ENCODE measurements at regions not wholly inside any gene's neighbourhood (a gene's known extent, or its start where the extent isn't known, plus 50 kb on each side); places are given as distances from the start of the nearest gene placed in this dataset.

DNA sequence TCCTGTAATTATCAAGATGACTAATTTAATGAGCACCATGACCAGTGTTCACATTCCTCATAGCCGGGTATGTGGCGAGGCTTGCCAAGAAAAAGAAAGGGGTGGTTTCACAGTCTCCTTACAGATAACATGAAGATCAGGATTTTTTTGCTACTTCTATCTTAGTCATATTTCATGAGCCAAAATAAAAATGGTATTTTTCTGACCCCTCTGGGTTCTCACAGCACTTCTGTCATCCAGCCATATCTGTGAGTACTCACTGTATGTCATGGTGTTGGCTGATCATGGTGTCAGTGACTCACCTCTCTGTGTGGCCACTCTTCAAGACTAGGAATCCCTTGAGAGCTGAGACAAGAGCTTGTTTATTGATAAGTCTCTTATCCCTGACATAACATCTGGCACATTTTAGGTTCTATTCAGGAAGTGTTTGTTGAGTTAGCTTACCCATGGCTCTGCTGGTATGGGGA lies 130.5 kb upstream of the LMCD1 start:
- intact Hi-C loops (cut with DNase I) = no loop called here
- no peak for DNase-seq
- no peaks in the 10 kb centered on the region for H3K27me3 ChIP-seq
- H3K27ac ChIP-seq = no peak overlapping the region
- H3K9me3 ChIP-seq = no peaks in the 10 kb centered on the region
- TF ChIP-seq, protein P1, sequence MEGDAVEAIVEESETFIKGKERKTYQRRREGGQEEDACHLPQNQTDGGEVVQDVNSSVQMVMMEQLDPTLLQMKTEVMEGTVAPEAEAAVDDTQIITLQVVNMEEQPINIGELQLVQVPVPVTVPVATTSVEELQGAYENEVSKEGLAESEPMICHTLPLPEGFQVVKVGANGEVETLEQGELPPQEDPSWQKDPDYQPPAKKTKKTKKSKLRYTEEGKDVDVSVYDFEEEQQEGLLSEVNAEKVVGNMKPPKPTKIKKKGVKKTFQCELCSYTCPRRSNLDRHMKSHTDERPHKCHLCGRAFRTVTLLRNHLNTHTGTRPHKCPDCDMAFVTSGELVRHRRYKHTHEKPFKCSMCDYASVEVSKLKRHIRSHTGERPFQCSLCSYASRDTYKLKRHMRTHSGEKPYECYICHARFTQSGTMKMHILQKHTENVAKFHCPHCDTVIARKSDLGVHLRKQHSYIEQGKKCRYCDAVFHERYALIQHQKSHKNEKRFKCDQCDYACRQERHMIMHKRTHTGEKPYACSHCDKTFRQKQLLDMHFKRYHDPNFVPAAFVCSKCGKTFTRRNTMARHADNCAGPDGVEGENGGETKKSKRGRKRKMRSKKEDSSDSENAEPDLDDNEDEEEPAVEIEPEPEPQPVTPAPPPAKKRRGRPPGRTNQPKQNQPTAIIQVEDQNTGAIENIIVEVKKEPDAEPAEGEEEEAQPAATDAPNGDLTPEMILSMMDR (IDR thresholded peaks at IDR 0.05) = no peak
- no peaks in the 10 kb centered on the region for H3K4me1 ChIP-seq
- 37 to 51% methylated on average over 2 of the region's 2 CpGs for WGBS, 2 donors
- no peaks in the 10 kb centered on the region for H3K36me3 ChIP-seq
- H3K4me3 ChIP-seq = no peak overlapping the region

DNA sequence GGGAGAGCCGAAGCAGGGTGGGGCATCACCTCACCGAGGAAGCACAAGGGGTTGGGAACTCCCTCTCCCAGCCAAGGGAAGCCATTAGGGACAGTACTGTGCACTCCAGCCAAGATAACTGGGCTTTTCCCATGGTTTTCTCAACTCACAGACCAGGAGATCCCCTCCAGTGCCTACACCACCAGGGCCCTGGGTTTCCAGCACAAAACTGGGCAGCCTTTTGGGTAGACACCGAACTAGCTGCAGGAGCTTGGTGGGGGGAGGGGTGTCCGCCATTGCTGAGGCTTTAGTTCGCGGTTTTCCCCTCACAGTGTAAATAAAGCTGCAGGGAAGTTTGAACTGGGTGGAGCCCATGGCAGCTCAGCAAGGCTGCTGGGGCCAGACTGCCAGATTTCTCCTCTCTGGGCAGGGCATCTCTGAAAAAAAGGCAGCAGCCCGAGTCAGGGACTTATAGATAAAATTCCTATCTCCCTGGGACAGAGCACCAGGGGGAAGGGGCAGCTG lies 129.6 kb upstream of the LMCD1 start:
- Histone ChIP-seq H3K9me3 (no peaks in the 10 kb centered on the region), H3K4me3 (no peak overlapping the region), H3K27me3 (no peaks in the 10 kb centered on the region), H3K36me3 (no peaks in the 10 kb centered on the region), H3K4me1 (no peaks in the 10 kb centered on the region), H3K27ac (no peak overlapping the region)
- intact Hi-C loops (cut with DNase I) = no loop called here
- DNase-seq = no peak
- TF ChIP-seq POLR2A (IDR thresholded peaks at IDR 0.05) = no peak
- TF ChIP-seq, protein P1 (IDR thresholded peaks at IDR 0.05) = no peak
- WGBS, 2 donors = 36 to 39% methylated on average over 3 to 4 of the region's 7 CpGs

DNA sequence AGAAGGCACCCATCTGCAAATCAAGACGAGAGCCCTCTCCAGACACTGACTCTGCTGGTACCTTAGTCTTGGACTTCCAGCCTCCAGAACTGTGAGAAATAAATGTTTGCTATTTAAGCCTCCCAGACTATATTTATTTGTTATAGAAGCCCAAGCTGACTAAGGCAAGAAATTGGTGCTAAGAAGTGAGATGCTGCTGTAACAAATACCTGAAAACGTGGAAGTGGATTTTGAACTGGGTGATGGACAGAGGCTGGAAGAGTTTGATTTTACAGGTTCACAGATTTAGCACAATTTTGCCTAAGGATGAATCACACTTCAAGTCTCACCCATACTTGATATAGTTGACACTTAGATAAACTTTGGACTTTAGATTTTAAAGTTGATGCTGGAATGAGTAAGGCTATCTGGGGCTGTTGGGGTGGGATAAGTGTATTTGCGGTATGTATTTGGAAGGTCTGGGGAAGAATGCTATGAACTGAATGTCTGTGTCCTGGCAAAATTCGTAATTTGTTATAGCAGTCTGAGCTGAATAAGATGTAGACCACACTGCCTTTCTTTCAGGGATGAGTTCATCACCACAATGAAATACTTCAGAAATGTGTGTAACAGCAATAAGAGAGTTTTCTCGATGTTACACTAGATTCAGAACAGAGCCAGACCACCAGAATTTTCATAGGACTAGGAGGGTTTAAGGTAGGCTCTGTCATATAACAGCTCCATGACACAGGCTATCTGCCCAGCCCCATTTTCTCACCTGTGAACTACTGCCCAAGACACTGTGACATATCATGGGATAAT lies 120.5 kb upstream of the LMCD1 start:
- DNase-seq = no peak
- intact Hi-C loops (cut with DNase I) = no loop called here
- TF ChIP-seq POLR2A (IDR thresholded peaks at IDR 0.05) = no peak
- TF ChIP-seq, protein P1 (IDR thresholded peaks at IDR 0.05) = no peak
- Histone ChIP-seq H3K36me3 (no peaks in the 10 kb centered on the region), H3K4me3 (no peak overlapping the region), H3K9me3 (no peaks in the 10 kb centered on the region), H3K27me3 (no peaks in the 10 kb centered on the region), H3K27ac (no peak overlapping the region), H3K4me1 (no peaks in the 10 kb centered on the region)
- WGBS, 2 donors = 69 to 70% methylated on average over 5 of the region's 5 CpGs

DNA sequence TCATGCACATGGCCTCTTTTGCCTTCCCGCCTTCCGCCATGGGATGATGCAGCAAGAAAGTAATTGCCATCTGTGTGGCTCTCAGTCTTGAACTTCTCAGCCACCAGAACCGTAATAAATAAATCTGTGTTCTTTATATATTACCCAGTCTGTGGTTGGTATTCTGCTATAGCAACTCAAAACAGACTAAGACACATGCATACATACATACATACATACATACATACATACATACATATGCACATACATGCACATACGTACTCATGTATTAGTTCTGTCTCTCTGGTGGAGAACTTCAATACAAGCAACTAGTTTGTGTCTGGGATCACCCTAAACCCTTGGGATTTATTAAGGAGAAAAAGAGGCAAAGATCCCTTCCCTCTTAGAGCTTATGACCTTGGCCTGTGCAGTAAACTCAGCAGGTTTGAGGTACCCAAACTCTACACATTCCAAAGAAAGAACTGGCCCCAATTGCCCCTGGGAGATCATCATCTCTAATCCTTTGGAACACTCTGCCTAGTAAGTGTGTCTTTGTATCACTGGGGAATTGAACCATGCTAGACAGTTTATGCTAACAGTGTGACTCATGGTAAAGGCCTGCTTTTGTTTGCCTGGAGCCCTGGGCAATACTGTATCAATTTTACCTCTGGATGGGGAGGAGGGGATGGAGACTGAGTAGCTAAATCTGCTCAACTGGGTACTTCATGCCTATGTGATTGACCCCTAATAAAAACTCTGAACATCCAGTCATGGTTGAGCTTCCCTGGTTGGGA lies 115.6 kb upstream of the LMCD1 start:
- Histone ChIP-seq H3K9me3 (no peaks in the 10 kb centered on the region), H3K36me3 (no peaks in the 10 kb centered on the region), H3K27ac (no peak overlapping the region), H3K27me3 (no peaks in the 10 kb centered on the region), H3K4me3 (no peak overlapping the region), H3K4me1 (no peaks in the 10 kb centered on the region)
- 90 to 93% methylated on average over 4 of the region's 4 CpGs for WGBS, 2 donors
- TF ChIP-seq, protein P1 (IDR thresholded peaks at IDR 0.05) = no peak
- no peak for TF ChIP-seq POLR2A (IDR thresholded peaks at IDR 0.05)
- DNase-seq = no peak
- intact Hi-C loops (cut with DNase I) = no loop called here

DNA sequence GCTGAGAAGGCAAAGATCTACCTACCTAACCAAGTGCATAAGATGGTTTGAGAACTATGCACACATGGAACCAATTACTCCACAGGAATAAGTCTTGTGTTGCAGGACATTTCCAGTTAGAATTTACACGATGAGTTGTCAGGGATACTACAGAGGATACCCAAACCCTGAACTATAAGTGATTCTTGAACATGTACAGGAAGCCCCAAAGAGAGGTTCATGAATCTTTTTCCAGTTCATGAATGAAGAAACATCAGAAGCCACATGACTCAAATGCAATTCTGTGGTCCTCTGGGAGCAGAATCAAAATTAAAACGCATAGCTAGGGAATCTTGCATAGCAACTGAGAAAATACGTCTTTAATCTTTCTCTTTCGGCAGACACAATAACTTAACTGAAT lies 114.1 kb upstream of the LMCD1 start:
- Histone ChIP-seq H3K4me1 (no peaks in the 10 kb centered on the region), H3K36me3 (no peaks in the 10 kb centered on the region), H3K9me3 (no peaks in the 10 kb centered on the region), H3K4me3 (no peak overlapping the region), H3K27ac (no peak overlapping the region), H3K27me3 (no peaks in the 10 kb centered on the region)
- 44 to 54% methylated on average over 4 of the region's 4 CpGs for WGBS, 2 donors
- no peak for TF ChIP-seq POLR2A (IDR thresholded peaks at IDR 0.05)
- TF ChIP-seq, protein P1 (IDR thresholded peaks at IDR 0.05) = no peak
- DNase-seq = no peak
- intact Hi-C loops (cut with DNase I) = no loop called here
